ENCODE measurements at regions not wholly inside any gene's neighbourhood (a gene's known extent, or its start where the extent isn't known, plus 50 kb on each side); places are given as distances from the start of the nearest gene placed in this dataset.

GRCh38 chrX:18065956-18066355 lies 154.7 kb downstream of the BEND2 start:
- H3K27me3 ChIP-seq (replicated peaks in 2 of 5; ENCODE audit: control insufficient read depth in 4 of 5, insufficient read depth in 5 of 5, low read length in 4 of 5) = peaks cover 0 to 11% (median 0%) of the 10 kb centered on the region in 5 experiments
- H3K27ac ChIP-seq (ENCODE audit: insufficient read depth in 1 of 2, low read depth in 1 of 2, low read length in 2 of 2, poor library complexity in 1 of 2, severe bottlenecking in 2 of 2) = no peak overlapping the region
- CTCF ChIA-PET = no interaction called here
- peaks cover 0 to 2% (median 0%) of the 10 kb centered on the region in 5 experiments for H3K9me3 ChIP-seq (ENCODE audit: control extremely low read depth in 1 of 5, control insufficient read depth in 4 of 5, insufficient read depth in 2 of 5, low read depth in 1 of 5, low read length in 4 of 5)
- POLR2A ChIA-PET = no interaction called here
- WGBS (ENCODE audit: insufficient coverage) = 68% methylated on average over 6 of the region's 6 CpGs
- H3K4me1 ChIP-seq (ENCODE audit: control extremely low read depth in 1 of 4, control insufficient read depth in 4 of 4, insufficient read depth in 4 of 4, low read length in 3 of 4) = no peaks in the 10 kb centered on the region
- H3K4me3 ChIP-seq (ENCODE audit: control insufficient read depth in 1 of 7, extremely low read depth in 1 of 7, insufficient read depth in 4 of 7, low read depth in 2 of 7, low read length in 6 of 7) = no peak overlapping the region
- no peak for DNase-seq
- H3K36me3 ChIP-seq (ENCODE audit: control insufficient read depth in 4 of 4, insufficient read depth in 4 of 4, low read length in 3 of 4) = no peaks in the 10 kb centered on the region

GRCh38 chrX:18051690-18052089 lies 169.0 kb downstream of the BEND2 start:
- CTCF ChIA-PET = no interaction called here

GRCh38 chrX:18047491-18047890 lies 173.2 kb downstream of the BEND2 start:
- ChIA-PET CTCF (no interaction called here), POLR2A (no interaction called here)
- H3K9me3 ChIP-seq (ENCODE audit: control extremely low read depth in 1 of 5, control insufficient read depth in 4 of 5, insufficient read depth in 2 of 5, low read depth in 1 of 5, low read length in 4 of 5) = no peaks in the 10 kb centered on the region
- no peak for DNase-seq
- no peaks in the 10 kb centered on the region for H3K4me1 ChIP-seq (ENCODE audit: control extremely low read depth in 1 of 4, control insufficient read depth in 4 of 4, insufficient read depth in 4 of 4, low read length in 3 of 4)
- no peak overlapping the region for H3K4me3 ChIP-seq (ENCODE audit: control insufficient read depth in 1 of 7, extremely low read depth in 1 of 7, insufficient read depth in 4 of 7, low read depth in 2 of 7, low read length in 6 of 7)
- H3K36me3 ChIP-seq (ENCODE audit: control insufficient read depth in 4 of 4, insufficient read depth in 4 of 4, low read length in 3 of 4) = no peaks in the 10 kb centered on the region
- H3K27me3 ChIP-seq (replicated peaks in 2 of 5; ENCODE audit: control insufficient read depth in 4 of 5, insufficient read depth in 5 of 5, low read length in 4 of 5) = peaks cover 0 to 13% (median 0%) of the 10 kb centered on the region in 5 experiments
- H3K27ac ChIP-seq (ENCODE audit: insufficient read depth in 1 of 2, low read depth in 1 of 2, low read length in 2 of 2, poor library complexity in 1 of 2, severe bottlenecking in 2 of 2) = no peak overlapping the region
- WGBS (ENCODE audit: insufficient coverage) = 80% methylated on average over 2 of the region's 3 CpGs

More at GRCh38 chrX:18051690-18052089, 169.0 kb downstream of the BEND2 start:
- Histone ChIP-seq H3K4me3 (ENCODE audit: control insufficient read depth in 1 of 7, extremely low read depth in 1 of 7, insufficient read depth in 4 of 7, low read depth in 2 of 7, low read length in 6 of 7) (no peak overlapping the region), H3K36me3 (ENCODE audit: control insufficient read depth in 4 of 4, insufficient read depth in 4 of 4, low read length in 3 of 4) (no peaks in the 10 kb centered on the region), H3K4me1 (ENCODE audit: control extremely low read depth in 1 of 4, control insufficient read depth in 4 of 4, insufficient read depth in 4 of 4, low read length in 3 of 4) (no peaks in the 10 kb centered on the region), H3K27ac (ENCODE audit: insufficient read depth in 1 of 2, low read depth in 1 of 2, low read length in 2 of 2, poor library complexity in 1 of 2, severe bottlenecking in 2 of 2) (no peak overlapping the region), H3K27me3 (replicated peaks in 2 of 5; ENCODE audit: control insufficient read depth in 4 of 5, insufficient read depth in 5 of 5, low read length in 4 of 5) (peaks cover 0 to 3% (median 0%) of the 10 kb centered on the region in 5 experiments), H3K9me3 (ENCODE audit: control extremely low read depth in 1 of 5, control insufficient read depth in 4 of 5, insufficient read depth in 2 of 5, low read depth in 1 of 5, low read length in 4 of 5) (no peaks in the 10 kb centered on the region)
- POLR2A ChIA-PET = no interaction called here
- DNase-seq = no peak
- WGBS (ENCODE audit: insufficient coverage) = 75% methylated on average over 1 of the region's 1 CpG

- POLR2A ChIA-PET = no interaction called here
- Histone ChIP-seq H3K36me3 (ENCODE audit: control insufficient read depth in 4 of 4, insufficient read depth in 4 of 4, low read length in 3 of 4) (no peaks in the 10 kb centered on the region), H3K9me3 (ENCODE audit: control extremely low read depth in 1 of 5, control insufficient read depth in 4 of 5, insufficient read depth in 2 of 5, low read depth in 1 of 5, low read length in 4 of 5) (no peaks in the 10 kb centered on the region), H3K27ac (ENCODE audit: insufficient read depth in 1 of 2, low read depth in 1 of 2, low read length in 2 of 2, poor library complexity in 1 of 2, severe bottlenecking in 2 of 2) (no peak overlapping the region), H3K27me3 (replicated peaks in 2 of 5; ENCODE audit: control insufficient read depth in 4 of 5, insufficient read depth in 5 of 5, low read length in 4 of 5) (peaks cover 0 to 13% (median 0%) of the 10 kb centered on the region in 5 experiments), H3K4me1 (ENCODE audit: control extremely low read depth in 1 of 4, control insufficient read depth in 4 of 4, insufficient read depth in 4 of 4, low read length in 3 of 4) (no peaks in the 10 kb centered on the region), H3K4me3 (ENCODE audit: control insufficient read depth in 1 of 7, extremely low read depth in 1 of 7, insufficient read depth in 4 of 7, low read depth in 2 of 7, low read length in 6 of 7) (no peak overlapping the region)
- 83% methylated on average over 2 of the region's 2 CpGs for WGBS (ENCODE audit: insufficient coverage)
- CTCF ChIA-PET = no interaction called here
- no peak for DNase-seq
These were observed 175.2 kb downstream of the BEND2 start for GRCh38 chrX:18045436-18045835.

- POLR2A ChIA-PET = no interaction called here
- Histone ChIP-seq H3K27ac (ENCODE audit: insufficient read depth in 1 of 2, low read depth in 1 of 2, low read length in 2 of 2, poor library complexity in 1 of 2, severe bottlenecking in 2 of 2) (no peak overlapping the region), H3K4me3 (ENCODE audit: control insufficient read depth in 1 of 7, extremely low read depth in 1 of 7, insufficient read depth in 4 of 7, low read depth in 2 of 7, low read length in 6 of 7) (no peak overlapping the region), H3K4me1 (ENCODE audit: control extremely low read depth in 1 of 4, control insufficient read depth in 4 of 4, insufficient read depth in 4 of 4, low read length in 3 of 4) (no peaks in the 10 kb centered on the region), H3K36me3 (ENCODE audit: control insufficient read depth in 4 of 4, insufficient read depth in 4 of 4, low read length in 3 of 4) (no peaks in the 10 kb centered on the region), H3K9me3 (ENCODE audit: control extremely low read depth in 1 of 5, control insufficient read depth in 4 of 5, insufficient read depth in 2 of 5, low read depth in 1 of 5, low read length in 4 of 5) (no peaks in the 10 kb centered on the region), H3K27me3 (replicated peaks in 2 of 5; ENCODE audit: control insufficient read depth in 4 of 5, insufficient read depth in 5 of 5, low read length in 4 of 5) (peaks cover 0 to 9% (median 0%) of the 10 kb centered on the region in 5 experiments)
- WGBS (ENCODE audit: insufficient coverage) = 63% methylated on average over 5 of the region's 5 CpGs
- no peak for DNase-seq
- CTCF ChIA-PET = no interaction called here
These were observed 177.9 kb downstream of the BEND2 start for GRCh38 chrX:18042776-18043175.

- Histone ChIP-seq H3K4me3 (ENCODE audit: control insufficient read depth in 1 of 7, extremely low read depth in 1 of 7, insufficient read depth in 4 of 7, low read depth in 2 of 7, low read length in 6 of 7) (no peak overlapping the region), H3K27me3 (replicated peaks in 2 of 5; ENCODE audit: control insufficient read depth in 4 of 5, insufficient read depth in 5 of 5, low read length in 4 of 5) (peaks cover 0 to 9% (median 0%) of the 10 kb centered on the region in 5 experiments), H3K27ac (ENCODE audit: insufficient read depth in 1 of 2, low read depth in 1 of 2, low read length in 2 of 2, poor library complexity in 1 of 2, severe bottlenecking in 2 of 2) (no peak overlapping the region), H3K36me3 (ENCODE audit: control insufficient read depth in 4 of 4, insufficient read depth in 4 of 4, low read length in 3 of 4) (no peaks in the 10 kb centered on the region), H3K4me1 (ENCODE audit: control extremely low read depth in 1 of 4, control insufficient read depth in 4 of 4, insufficient read depth in 4 of 4, low read length in 3 of 4) (no peaks in the 10 kb centered on the region), H3K9me3 (ENCODE audit: control extremely low read depth in 1 of 5, control insufficient read depth in 4 of 5, insufficient read depth in 2 of 5, low read depth in 1 of 5, low read length in 4 of 5) (no peaks in the 10 kb centered on the region)
- WGBS (ENCODE audit: insufficient coverage) = no CpG with 5 or more reads among the region's 1 CpG
- POLR2A ChIA-PET = no interaction called here
- DNase-seq = no peak
- CTCF ChIA-PET = no interaction called here
These were observed 179.0 kb downstream of the BEND2 start for GRCh38 chrX:18041656-18042055.

- no peak for DNase-seq
- ChIA-PET POLR2A (no interaction called here), CTCF (no interaction called here)
- H3K27me3 ChIP-seq (replicated peaks in 2 of 5; ENCODE audit: control insufficient read depth in 4 of 5, insufficient read depth in 5 of 5, low read length in 4 of 5) = peaks cover 0 to 6% (median 0%) of the 10 kb centered on the region in 5 experiments
- no peaks in the 10 kb centered on the region for H3K9me3 ChIP-seq (ENCODE audit: control extremely low read depth in 1 of 5, control insufficient read depth in 4 of 5, insufficient read depth in 2 of 5, low read depth in 1 of 5, low read length in 4 of 5)
- no peaks in the 10 kb centered on the region for H3K36me3 ChIP-seq (ENCODE audit: control insufficient read depth in 4 of 4, insufficient read depth in 4 of 4, low read length in 3 of 4)
- H3K27ac ChIP-seq (ENCODE audit: insufficient read depth in 1 of 2, low read depth in 1 of 2, low read length in 2 of 2, poor library complexity in 1 of 2, severe bottlenecking in 2 of 2) = no peak overlapping the region
- 89% methylated on average over 1 of the region's 2 CpGs for WGBS (ENCODE audit: insufficient coverage)
- no peaks in the 10 kb centered on the region for H3K4me1 ChIP-seq (ENCODE audit: control extremely low read depth in 1 of 4, control insufficient read depth in 4 of 4, insufficient read depth in 4 of 4, low read length in 3 of 4)
- H3K4me3 ChIP-seq (ENCODE audit: control insufficient read depth in 1 of 7, extremely low read depth in 1 of 7, insufficient read depth in 4 of 7, low read depth in 2 of 7, low read length in 6 of 7) = no peak overlapping the region
These were observed 177.9 kb upstream of the RAI2 start for GRCh38 chrX:18039023-18039422.

Measured in common myeloid progenitor, CD34-positive (primary cell).